ENCODE measurements at regions not wholly inside any gene's neighbourhood (a gene's known extent, or its start where the extent isn't known, plus 50 kb on each side); places are given as distances from the start of the nearest gene placed in this dataset.

DNA sequence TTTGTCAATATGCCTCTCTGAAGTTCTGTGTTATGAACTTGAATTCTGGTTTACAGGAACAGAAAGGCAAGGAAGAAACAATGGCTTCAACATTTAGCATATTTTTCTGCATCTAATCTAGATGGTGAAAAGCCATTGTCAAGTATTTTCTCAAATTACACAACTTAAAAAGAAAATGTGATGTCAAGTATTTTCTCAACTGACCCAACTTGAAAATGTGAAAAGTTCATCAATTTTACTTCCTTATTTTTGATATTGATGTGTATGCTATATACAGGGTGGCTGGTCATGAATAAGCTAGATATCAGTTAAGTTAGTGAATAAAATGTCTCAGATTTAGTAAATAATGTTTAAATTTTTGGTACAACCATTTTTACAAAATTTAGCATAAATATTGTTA lies 196.7 kb downstream of the ALX1 start:
- POLR2A ChIA-PET (ENCODE audit: partially characterized antibody) = no interaction called here
- Histone ChIP-seq H3K14ac (ENCODE audit: insufficient read length) (no peak overlapping the region), H2BK120ac (replicated peaks; ENCODE audit: low read depth, low read length) (no peak overlapping the region), H3K4me2 (ENCODE audit: insufficient read depth in 1 of 2, low read depth in 2 of 2, low read length in 2 of 2) (no peak overlapping the region), H3K9ac (replicated peaks in 1 of 4; ENCODE audit: extremely low read depth in 1 of 4, low read depth in 3 of 4, low read length in 3 of 4) (no peak overlapping the region), H3K18ac (ENCODE audit: extremely low read depth, low read length) (no peak overlapping the region), H4K5ac (ENCODE audit: insufficient read length, low read depth, low read length) (no peak overlapping the region), H3K4me1 (replicated peaks in 1 of 4; ENCODE audit: control insufficient read depth in 3 of 4, insufficient read depth in 4 of 4, low read length in 3 of 4) (no peaks in the 10 kb centered on the region), H3K4me3 (ENCODE audit: extremely low read depth in 1 of 4, insufficient read depth in 2 of 4, low read depth in 3 of 4, low read length in 4 of 4) (no peak overlapping the region), H4K20me1 (replicated peaks in 1 of 2; ENCODE audit: control insufficient read depth in 1 of 2, insufficient read depth in 2 of 2, low read length in 2 of 2) (no peaks in the 10 kb centered on the region), H4K8ac (ENCODE audit: extremely low read depth, insufficient read depth, low read length) (no peak overlapping the region), H3K56ac (replicated peaks; ENCODE audit: insufficient read length, low read depth, low read length) (no peak overlapping the region), H2BK20ac (ENCODE audit: low read length) (no peak overlapping the region), H2BK12ac (ENCODE audit: low read depth, low read length) (no peak overlapping the region), H3K9me3 (ENCODE audit: insufficient read depth in 2 of 2, low read depth in 1 of 2, low read length in 1 of 2) (no peaks in the 10 kb centered on the region), H4K91ac (replicated peaks; ENCODE audit: insufficient read length, low read length) (no peak overlapping the region), H3K27ac (ENCODE audit: low read depth, low read length) (no peak overlapping the region), H2BK15ac (ENCODE audit: low read length) (no peak overlapping the region), H3K36me3 (ENCODE audit: control insufficient read depth in 2 of 4, insufficient read depth in 4 of 4, low read length in 3 of 4) (no peaks in the 10 kb centered on the region), H3K27me3 (replicated peaks in 1 of 4; ENCODE audit: control insufficient read depth in 3 of 4, extremely low read depth in 1 of 4, insufficient read depth in 3 of 4, low read length in 3 of 4) (no peaks in the 10 kb centered on the region), H2BK5ac (ENCODE audit: low read depth, low read length) (no peak overlapping the region), H3K23ac (ENCODE audit: insufficient read length) (no peak overlapping the region), H3K79me2 (ENCODE audit: control insufficient read depth in 1 of 2, insufficient read depth in 2 of 2, low read length in 2 of 2) (no peaks in the 10 kb centered on the region), H2AFZ (ENCODE audit: low read length) (no peak overlapping the region), H2AK5ac (ENCODE audit: low read depth, low read length) (no peak overlapping the region), H3K4ac (replicated peaks; ENCODE audit: insufficient read length, low read depth, low read length) (no peak overlapping the region), H3K23me2 (ENCODE audit: low read depth, low read length) (no peaks in the 10 kb centered on the region), H3K79me1 (ENCODE audit: low read depth, low read length) (no peaks in the 10 kb centered on the region)
- DNase-seq (ENCODE audit: low read depth in 1 of 2, low spot score in 2 of 2) (no peak), FAIRE-seq (no peak)
- no peak for TF ChIP-seq RBBP5 (IDR thresholded peaks at IDR 0.05; ENCODE audit: borderline replicate concordance, low read depth, low read length)
- no peak for TF ChIP-seq SP2 (IDR thresholded peaks at IDR 0.05; ENCODE audit: low read length)
- TF ChIP-seq TBP (IDR thresholded peaks at IDR 0.05; ENCODE audit: low read depth, low read length) = no peak
- TF ChIP-seq CREB1 (IDR thresholded peaks at IDR 0.05) = no peak
- TF ChIP-seq FOSL1 (IDR thresholded peaks at IDR 0.05; ENCODE audit: insufficient read depth, low read depth, low read length) = no peak
- TF ChIP-seq, protein P1, sequence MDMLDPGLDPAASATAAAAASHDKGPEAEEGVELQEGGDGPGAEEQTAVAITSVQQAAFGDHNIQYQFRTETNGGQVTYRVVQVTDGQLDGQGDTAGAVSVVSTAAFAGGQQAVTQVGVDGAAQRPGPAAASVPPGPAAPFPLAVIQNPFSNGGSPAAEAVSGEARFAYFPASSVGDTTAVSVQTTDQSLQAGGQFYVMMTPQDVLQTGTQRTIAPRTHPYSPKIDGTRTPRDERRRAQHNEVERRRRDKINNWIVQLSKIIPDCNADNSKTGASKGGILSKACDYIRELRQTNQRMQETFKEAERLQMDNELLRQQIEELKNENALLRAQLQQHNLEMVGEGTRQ (IDR thresholded peaks at IDR 0.05; ENCODE audit: low read length) = no peak
- TF ChIP-seq SIX5 (IDR thresholded peaks at IDR 0.05; ENCODE audit: low read depth, low read length) = no peak
- TF ChIP-seq PHF8 (conservative IDR thresholded peaks at IDR 0.05; ENCODE audit: low read depth, low read length) = no peak
- no peak for TF ChIP-seq BCL11A (IDR thresholded peaks at IDR 0.05; ENCODE audit: low read depth in 2 of 2, low read length in 2 of 2)
- no peak for TF ChIP-seq RFX5 (IDR thresholded peaks at IDR 0.05; ENCODE audit: borderline replicate concordance, low read depth, low read length)
- TF ChIP-seq KDM5A (IDR thresholded peaks at IDR 0.05; ENCODE audit: low read length) = no peak
- no peak for TF ChIP-seq GTF2F1 (IDR thresholded peaks at IDR 0.05; ENCODE audit: borderline replicate concordance, low read depth, low read length)
- no peak for TF ChIP-seq SRF (IDR thresholded peaks at IDR 0.05; ENCODE audit: low read depth, low read length)
- TF ChIP-seq EGR1 (IDR thresholded peaks at IDR 0.05; ENCODE audit: borderline replicate concordance, low read depth, low read length) = no peak
- CTCF ChIA-PET (ENCODE audit: partially characterized antibody) = interaction anchor here (1.0 to 2.0 kb wide), 10 partner anchors 9 to 448 kb away, joined by 3 to 10 read pairs (median 4); no protein-coding TSS in a partner anchor
